GM12872 (cell line): ENCODE measurements at regions not wholly inside any gene's neighbourhood (a gene's known extent, or its start where the extent isn't known, plus 50 kb on each side); places are given as distances from the start of the nearest gene placed in this dataset.

ENCODE experiments used
- CTCF ChIP-seq: IDR thresholded peaks from 3 replicates; pipeline ENCODE4 v1.5.1; 2011; ENCODE audit warnings: low read depth, mild to moderate bottlenecking, low read length, moderate library complexity; ENCODE audit not compliant: insufficient read depth

- no peak for TF ChIP-seq CTCF
Measured at GRCh38 chr3:31164381-31164780, 269.9 kb upstream of the GADL1 start.

DNA sequence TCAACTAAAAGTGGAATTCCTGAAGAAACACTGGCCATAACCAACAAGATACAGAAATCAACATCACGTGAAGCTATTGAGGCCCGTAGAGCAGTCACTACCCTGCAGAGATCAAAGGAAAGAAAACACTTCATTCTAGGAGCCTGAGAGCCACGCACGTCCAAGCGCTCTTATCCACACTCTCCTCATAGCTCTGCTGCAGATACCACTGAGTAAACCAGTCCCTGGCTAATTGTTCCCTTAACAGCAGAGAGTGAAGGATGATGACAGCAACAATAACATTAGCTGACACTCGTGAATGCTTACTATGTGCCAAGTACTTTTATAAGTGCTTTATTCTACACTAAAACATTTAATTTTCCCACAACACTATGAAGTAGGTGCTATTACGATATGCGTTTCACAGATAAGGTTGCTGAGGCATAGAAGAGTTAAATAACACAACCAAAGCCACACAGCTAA, 271.0 kb upstream of the GADL1 start:
- TF ChIP-seq CTCF, result no peak

GRCh38 chr3:31166249-31166885, 271.9 kb upstream of the GADL1 start:
- no peak for TF ChIP-seq CTCF

- TF ChIP-seq CTCF, result no peak
Measured at GRCh38 chr3:31167666-31168065, 273.2 kb upstream of the GADL1 start.

GRCh38 chr3:31170932-31171670, 276.6 kb upstream of the GADL1 start:
- no peak for TF ChIP-seq CTCF

DNA sequence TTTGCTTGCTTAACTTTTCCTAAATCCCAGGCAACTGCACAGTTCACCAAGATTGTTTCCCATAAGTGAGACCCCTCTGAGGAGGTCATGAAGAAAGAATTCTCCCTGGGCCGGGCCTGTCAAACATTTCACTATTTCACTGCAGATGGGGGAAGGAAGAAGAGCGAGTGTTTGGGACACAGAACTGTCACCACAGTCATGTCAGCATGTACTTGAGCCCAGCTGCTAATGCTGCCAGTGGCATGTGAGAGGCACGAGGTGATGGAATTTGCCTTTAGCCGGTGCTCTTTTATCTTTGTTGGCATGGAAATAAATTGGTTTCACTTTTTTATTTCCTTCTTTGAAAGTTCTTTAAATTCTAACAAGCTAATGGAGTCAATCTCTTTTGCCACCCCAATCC, 277.9 kb upstream of the GADL1 start:
- TF ChIP-seq CTCF, result no peak

GRCh38 chr3:31173118-31173718, 278.8 kb upstream of the GADL1 start:
- no peak for TF ChIP-seq CTCF
